Liver (tissue), 8 donors: ENCODE measurements at regions not wholly inside any gene's neighbourhood (a gene's known extent, or its start where the extent isn't known, plus 50 kb on each side); places are given as distances from the start of the nearest gene placed in this dataset.

Experiments used
- DNase-seq: peaks from one replicate; pipeline ENCODE4 v3.0.0-alpha.2; 2017; ENCODE audit warnings: low spot score
- H3K27ac ChIP-seq, 2 donors: one replicate each; pipeline ENCODE4 v1.7.0; 2013; ENCODE audit warnings: inconsistent platforms in 2 of 2, low read length in 2 of 2, control low read depth in 1 of 2, low read depth in 1 of 2, mild to moderate bottlenecking in 1 of 2
- H3K27me3 ChIP-seq, 4 donors: one replicate each; pipeline versions ENCODE4 v1.6.1 to v1.7.0; 2013; ENCODE audit warnings: low read length in 3 of 4, inconsistent platforms in 1 of 4, mild to moderate bottlenecking in 1 of 4, moderate library complexity in 1 of 4; ENCODE audit not compliant: control insufficient read depth in 4 of 4, insufficient read depth in 4 of 4
- H3K36me3 ChIP-seq, 4 donors: one replicate each; pipeline versions ENCODE4 v1.6.1 to v1.7.0; 2013; ENCODE audit warnings: low read length in 3 of 4, mild to moderate bottlenecking in 3 of 4, low read depth in 1 of 4, moderate library complexity in 1 of 4; ENCODE audit not compliant: control insufficient read depth in 4 of 4, insufficient read depth in 3 of 4
- H3K4me1 ChIP-seq, 4 donors: one replicate each; pipeline versions ENCODE4 v1.6.1 to v1.7.0; 2013; ENCODE audit warnings: low read length in 3 of 4, mild to moderate bottlenecking in 3 of 4, moderate library complexity in 1 of 4; ENCODE audit not compliant: control insufficient read depth in 4 of 4, insufficient read depth in 4 of 4
- H3K4me3 ChIP-seq, 3 donors: one replicate each; pipeline versions ENCODE4 v1.6.1 to v1.7.0; 2013; ENCODE audit warnings: low read length in 3 of 3, control low read depth in 1 of 3, low read depth in 1 of 3, mild to moderate bottlenecking in 1 of 3
- H3K9ac ChIP-seq, 2 donors: one replicate each; pipeline ENCODE4 v1.7.0; 2013; ENCODE audit warnings: low read length in 2 of 2, mild to moderate bottlenecking in 2 of 2, moderate library complexity in 2 of 2, control low read depth in 1 of 2, low read depth in 1 of 2
- H3K9me3 ChIP-seq, 4 donors: one replicate each; pipeline versions ENCODE4 v1.6.1 to v1.7.0; 2013; ENCODE audit warnings: low read length in 3 of 4; ENCODE audit not compliant: control insufficient read depth in 4 of 4
- EGR1 ChIP-seq, 2 donors: IDR thresholded peaks; 2 replicates each; pipeline ENCODE4 v1.6.1; 2016 to 2018; ENCODE audit warnings: antibody characterized with exemption in 2 of 2, low read depth in 2 of 2
- FOXA1 ChIP-seq: IDR thresholded peaks from 2 replicates; pipeline ENCODE4 v1.6.1; 2016; ENCODE audit warnings: antibody characterized with exemption
- FOXA2 ChIP-seq: IDR thresholded peaks from 2 replicates; pipeline ENCODE4 v1.6.1; 2016; ENCODE audit warnings: antibody characterized with exemption
- GABPA ChIP-seq, 2 donors: IDR thresholded peaks in 1 of 2; conservative IDR thresholded peaks in 1 of 2; 2 replicates each; pipeline ENCODE4 v1.6.1; 2016; ENCODE audit warnings: antibody characterized with exemption in 2 of 2, mild to moderate bottlenecking in 1 of 2, moderate library complexity in 1 of 2
- HNF4A ChIP-seq, 2 donors: conservative IDR thresholded peaks; 2 replicates each; pipeline ENCODE4 v1.6.1; 2016; ENCODE audit warnings: antibody characterized with exemption in 2 of 2, mild to moderate bottlenecking in 2 of 2
- HNF4G ChIP-seq: IDR thresholded peaks from 2 replicates; pipeline ENCODE4 v1.6.1; 2016; ENCODE audit warnings: antibody characterized with exemption
- JUND ChIP-seq, 2 donors: IDR thresholded peaks; 2 replicates each; pipeline ENCODE4 v1.6.1; 2016; ENCODE audit warnings: antibody characterized with exemption in 2 of 2
- NR2F2 ChIP-seq: IDR thresholded peaks from 2 replicates; pipeline ENCODE4 v1.6.1; 2016; ENCODE audit warnings: antibody characterized with exemption
- RAD21 ChIP-seq, 2 donors: IDR thresholded peaks; 2 replicates each; pipeline ENCODE4 v1.6.1; 2016; ENCODE audit warnings: antibody characterized with exemption in 2 of 2, mild to moderate bottlenecking in 2 of 2
- RXRA ChIP-seq, 2 donors: IDR thresholded peaks; 2 replicates each; pipeline ENCODE4 v1.6.1; 2017 to 2018; ENCODE audit warnings: antibody characterized with exemption in 2 of 2, mild to moderate bottlenecking in 1 of 2
- SP1 ChIP-seq: IDR thresholded peaks from 2 replicates; pipeline ENCODE4 v1.6.1; 2018; ENCODE audit warnings: antibody characterized with exemption, mild to moderate bottlenecking
- TAF1 ChIP-seq: conservative IDR thresholded peaks from 2 replicates; pipeline ENCODE4 v1.6.1; 2016; ENCODE audit warnings: antibody characterized with exemption, mild to moderate bottlenecking
- YY1 ChIP-seq: IDR thresholded peaks from 2 replicates; pipeline ENCODE4 v1.6.1; 2016; ENCODE audit warnings: antibody characterized with exemption, mild to moderate bottlenecking
- WGBS: extraction: QIAGEN DNeasy Blood & Tissue Kit; methylation state at CpG from one replicate; pipeline ENCODE4 v1.1.7; 2013; 5-methylcytosine and 5-hydroxymethylcytosine counted together
- TF ChIP-seq, protein P1 (sequence below): IDR thresholded peaks from 2 replicates; pipeline ENCODE4 v1.6.1; 2016; ENCODE audit warnings: antibody characterized with exemption
- TF ChIP-seq, protein P2 (sequence below): IDR thresholded peaks from 2 replicates; pipeline ENCODE4 v1.6.1; 2016; ENCODE audit warnings: antibody characterized with exemption
- TF ChIP-seq, protein P3 (sequence below): IDR thresholded peaks from 2 replicates; pipeline ENCODE4 v1.6.1; 2016; ENCODE audit warnings: antibody characterized with exemption, mild to moderate bottlenecking
- TF ChIP-seq, protein P4 (sequence below): IDR thresholded peaks from 2 replicates; pipeline ENCODE4 v1.6.1; 2016; ENCODE audit warnings: antibody characterized with exemption
- TF ChIP-seq, protein P5 (sequence below): fragments of 150-350 bp; IDR thresholded peaks from 2 replicates; pipeline ENCODE4 v1.5.1; 2017; ENCODE audit warnings: improper control_type of control experiment, low read depth, low read length; ENCODE audit not compliant: missing input control
- donor health status: healthy.
- donor health status: healthy.
- donor health status: healthy.
- donor health status: healthy.
- donor health status: healthy.

DNA sequence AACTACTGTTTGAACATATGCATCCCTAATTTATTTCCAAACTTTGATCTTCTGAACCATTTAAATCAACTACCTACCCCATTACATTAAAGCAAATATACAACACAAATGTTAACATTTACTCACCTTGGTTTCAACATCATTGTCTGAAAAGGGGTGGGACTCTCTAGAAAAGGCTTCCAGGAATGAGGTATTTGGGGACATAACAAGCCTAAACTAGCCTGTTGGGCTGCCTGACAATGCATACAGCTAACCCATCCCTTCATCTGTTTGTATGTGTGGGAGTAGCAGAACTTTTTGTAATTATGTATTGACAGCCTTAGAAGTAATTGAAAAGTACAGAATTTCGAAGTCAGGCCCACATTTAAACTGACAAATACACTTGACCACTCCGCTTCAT is 2225.9 kb upstream of the C9orf72 start:
- Histone ChIP-seq H3K27ac (no peak overlapping the region), H3K4me1 (no peaks in the 10 kb centered on the region), H3K27me3 (peaks cover 0 to 2% (median 0%) of the 10 kb centered on the region in 4 donors), H3K9me3 (no peaks in the 10 kb centered on the region), H3K9ac (no peak overlapping the region), H3K4me3 (no peak overlapping the region), H3K36me3 (no peaks in the 10 kb centered on the region)
- WGBS: 67% methylated on average over 2 of the region's 2 CpGs
- DNase-seq: no peak
- TF ChIP-seq, protein P1, sequence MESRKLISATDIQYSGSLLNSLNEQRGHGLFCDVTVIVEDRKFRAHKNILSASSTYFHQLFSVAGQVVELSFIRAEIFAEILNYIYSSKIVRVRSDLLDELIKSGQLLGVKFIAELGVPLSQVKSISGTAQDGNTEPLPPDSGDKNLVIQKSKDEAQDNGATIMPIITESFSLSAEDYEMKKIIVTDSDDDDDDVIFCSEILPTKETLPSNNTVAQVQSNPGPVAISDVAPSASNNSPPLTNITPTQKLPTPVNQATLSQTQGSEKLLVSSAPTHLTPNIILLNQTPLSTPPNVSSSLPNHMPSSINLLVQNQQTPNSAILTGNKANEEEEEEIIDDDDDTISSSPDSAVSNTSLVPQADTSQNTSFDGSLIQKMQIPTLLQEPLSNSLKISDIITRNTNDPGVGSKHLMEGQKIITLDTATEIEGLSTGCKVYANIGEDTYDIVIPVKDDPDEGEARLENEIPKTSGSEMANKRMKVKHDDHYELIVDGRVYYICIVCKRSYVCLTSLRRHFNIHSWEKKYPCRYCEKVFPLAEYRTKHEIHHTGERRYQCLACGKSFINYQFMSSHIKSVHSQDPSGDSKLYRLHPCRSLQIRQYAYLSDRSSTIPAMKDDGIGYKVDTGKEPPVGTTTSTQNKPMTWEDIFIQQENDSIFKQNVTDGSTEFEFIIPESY: no peak
- TF ChIP-seq RAD21 (IDR thresholded peaks at IDR 0.05): no peak
- TF ChIP-seq YY1: no peak
- TF ChIP-seq FOXA2: no peak
- TF ChIP-seq NR2F2: no peak
- TF ChIP-seq GABPA (IDR thresholded peaks at IDR 0.05 in 1 of 2, conservative IDR thresholded peaks at IDR 0.05 in 1 of 2): no peak
- TF ChIP-seq RXRA (IDR thresholded peaks at IDR 0.05): no peak
- TF ChIP-seq, protein P2, sequence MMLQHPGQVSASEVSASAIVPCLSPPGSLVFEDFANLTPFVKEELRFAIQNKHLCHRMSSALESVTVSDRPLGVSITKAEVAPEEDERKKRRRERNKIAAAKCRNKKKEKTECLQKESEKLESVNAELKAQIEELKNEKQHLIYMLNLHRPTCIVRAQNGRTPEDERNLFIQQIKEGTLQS: no peak
- TF ChIP-seq HNF4A (conservative IDR thresholded peaks at IDR 0.05): no peak
- TF ChIP-seq, protein P3, sequence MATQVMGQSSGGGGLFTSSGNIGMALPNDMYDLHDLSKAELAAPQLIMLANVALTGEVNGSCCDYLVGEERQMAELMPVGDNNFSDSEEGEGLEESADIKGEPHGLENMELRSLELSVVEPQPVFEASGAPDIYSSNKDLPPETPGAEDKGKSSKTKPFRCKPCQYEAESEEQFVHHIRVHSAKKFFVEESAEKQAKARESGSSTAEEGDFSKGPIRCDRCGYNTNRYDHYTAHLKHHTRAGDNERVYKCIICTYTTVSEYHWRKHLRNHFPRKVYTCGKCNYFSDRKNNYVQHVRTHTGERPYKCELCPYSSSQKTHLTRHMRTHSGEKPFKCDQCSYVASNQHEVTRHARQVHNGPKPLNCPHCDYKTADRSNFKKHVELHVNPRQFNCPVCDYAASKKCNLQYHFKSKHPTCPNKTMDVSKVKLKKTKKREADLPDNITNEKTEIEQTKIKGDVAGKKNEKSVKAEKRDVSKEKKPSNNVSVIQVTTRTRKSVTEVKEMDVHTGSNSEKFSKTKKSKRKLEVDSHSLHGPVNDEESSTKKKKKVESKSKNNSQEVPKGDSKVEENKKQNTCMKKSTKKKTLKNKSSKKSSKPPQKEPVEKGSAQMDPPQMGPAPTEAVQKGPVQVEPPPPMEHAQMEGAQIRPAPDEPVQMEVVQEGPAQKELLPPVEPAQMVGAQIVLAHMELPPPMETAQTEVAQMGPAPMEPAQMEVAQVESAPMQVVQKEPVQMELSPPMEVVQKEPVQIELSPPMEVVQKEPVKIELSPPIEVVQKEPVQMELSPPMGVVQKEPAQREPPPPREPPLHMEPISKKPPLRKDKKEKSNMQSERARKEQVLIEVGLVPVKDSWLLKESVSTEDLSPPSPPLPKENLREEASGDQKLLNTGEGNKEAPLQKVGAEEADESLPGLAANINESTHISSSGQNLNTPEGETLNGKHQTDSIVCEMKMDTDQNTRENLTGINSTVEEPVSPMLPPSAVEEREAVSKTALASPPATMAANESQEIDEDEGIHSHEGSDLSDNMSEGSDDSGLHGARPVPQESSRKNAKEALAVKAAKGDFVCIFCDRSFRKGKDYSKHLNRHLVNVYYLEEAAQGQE: no peak
- no peak for TF ChIP-seq FOXA1
- TF ChIP-seq, protein P4, sequence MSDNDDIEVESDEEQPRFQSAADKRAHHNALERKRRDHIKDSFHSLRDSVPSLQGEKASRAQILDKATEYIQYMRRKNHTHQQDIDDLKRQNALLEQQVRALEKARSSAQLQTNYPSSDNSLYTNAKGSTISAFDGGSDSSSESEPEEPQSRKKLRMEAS: no peak
- no peak for TF ChIP-seq TAF1
- TF ChIP-seq SP1: no peak
- TF ChIP-seq JUND (IDR thresholded peaks at IDR 0.05): no peak
- no peak for TF ChIP-seq HNF4G
- no peak for TF ChIP-seq EGR1 (IDR thresholded peaks at IDR 0.05; ENCODE audit: low read depth in 2 of 2)
- TF ChIP-seq, protein P5, sequence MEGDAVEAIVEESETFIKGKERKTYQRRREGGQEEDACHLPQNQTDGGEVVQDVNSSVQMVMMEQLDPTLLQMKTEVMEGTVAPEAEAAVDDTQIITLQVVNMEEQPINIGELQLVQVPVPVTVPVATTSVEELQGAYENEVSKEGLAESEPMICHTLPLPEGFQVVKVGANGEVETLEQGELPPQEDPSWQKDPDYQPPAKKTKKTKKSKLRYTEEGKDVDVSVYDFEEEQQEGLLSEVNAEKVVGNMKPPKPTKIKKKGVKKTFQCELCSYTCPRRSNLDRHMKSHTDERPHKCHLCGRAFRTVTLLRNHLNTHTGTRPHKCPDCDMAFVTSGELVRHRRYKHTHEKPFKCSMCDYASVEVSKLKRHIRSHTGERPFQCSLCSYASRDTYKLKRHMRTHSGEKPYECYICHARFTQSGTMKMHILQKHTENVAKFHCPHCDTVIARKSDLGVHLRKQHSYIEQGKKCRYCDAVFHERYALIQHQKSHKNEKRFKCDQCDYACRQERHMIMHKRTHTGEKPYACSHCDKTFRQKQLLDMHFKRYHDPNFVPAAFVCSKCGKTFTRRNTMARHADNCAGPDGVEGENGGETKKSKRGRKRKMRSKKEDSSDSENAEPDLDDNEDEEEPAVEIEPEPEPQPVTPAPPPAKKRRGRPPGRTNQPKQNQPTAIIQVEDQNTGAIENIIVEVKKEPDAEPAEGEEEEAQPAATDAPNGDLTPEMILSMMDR: no peak
